ENCODE measurements at regions not wholly inside any gene's neighbourhood (a gene's known extent, or its start where the extent isn't known, plus 50 kb on each side); places are given as distances from the start of the nearest gene placed in this dataset.
"Not testable (repeated sequence)": the region's sequence is repeated elsewhere in the genome, so short reads cannot be mapped to it uniquely, and the experiment has no call there.

DNA sequence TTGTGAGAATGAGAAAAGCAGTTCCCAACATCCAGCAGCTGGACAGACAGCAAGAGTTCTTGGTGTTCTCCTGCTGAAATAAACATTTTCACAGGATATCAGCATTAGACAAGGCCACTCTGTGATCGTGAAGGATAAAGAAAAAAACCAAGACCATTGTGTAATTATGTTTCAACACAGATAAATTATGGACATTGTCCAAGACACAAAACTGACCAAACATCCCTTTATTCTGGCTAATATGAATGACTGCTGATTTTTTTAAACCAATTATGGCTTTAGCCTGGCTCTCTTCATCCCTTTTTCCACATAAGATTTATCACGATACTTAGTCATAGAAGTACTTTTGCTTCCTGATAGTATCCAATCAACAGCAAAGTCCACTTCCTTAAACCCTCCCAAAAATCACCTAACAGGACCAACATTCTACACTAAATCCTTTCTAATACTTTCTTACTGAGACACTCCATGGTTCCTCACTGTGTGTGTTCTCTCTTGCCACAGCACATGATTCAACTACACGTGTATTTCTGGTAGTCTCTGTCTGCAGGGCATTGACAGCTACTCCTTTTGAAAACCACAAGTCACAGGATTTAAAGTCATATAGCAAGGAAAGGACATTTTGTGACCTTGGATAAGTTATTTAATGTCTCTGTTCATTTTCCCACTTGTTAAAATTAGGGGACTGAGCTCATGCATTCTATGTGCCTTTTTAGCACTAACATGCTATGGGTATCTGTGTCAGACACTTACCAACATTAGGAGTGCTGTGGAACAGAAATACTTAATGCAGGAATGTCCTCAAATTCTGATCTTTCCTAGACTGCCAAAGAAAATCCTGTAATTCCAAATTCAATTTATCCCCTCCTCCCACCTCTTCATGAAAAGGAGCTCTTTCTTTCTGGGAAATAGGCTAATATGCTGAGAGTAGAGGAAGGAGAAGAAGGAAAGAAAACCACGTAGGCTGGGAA, 137.2 kb upstream of the PGRMC2 start:
- TF ChIP-seq SUZ12 (IDR thresholded peaks at IDR 0.05; ENCODE audit: extremely low read depth, insufficient read depth, insufficient read length) = no peak
- no peak for TF ChIP-seq ZNF274 (IDR thresholded peaks at IDR 0.05; ENCODE audit: low read depth, low read length)
- H3K27me3 ChIP-seq (ENCODE audit: insufficient read depth, insufficient read length) = no peaks in the 10 kb centered on the region
- H3K36me3 ChIP-seq (ENCODE audit: insufficient read depth, insufficient read length, low read length) = no peaks in the 10 kb centered on the region
- H3K4me1 ChIP-seq (ENCODE audit: insufficient read depth, insufficient read length) = no peaks in the 10 kb centered on the region
- peaks cover 5% of the 10 kb centered on the region; the same call in 1 of the 2 replicates for H3K9me3 ChIP-seq (ENCODE audit: insufficient read depth, low read length)
- H3K4me3 ChIP-seq (ENCODE audit: insufficient read length, low read depth) = no peak overlapping the region
- DNase-seq (ENCODE audit: low read depth, low spot score) = no peak
- no peak overlapping the region for H3K9ac ChIP-seq (ENCODE audit: insufficient read length, low read depth)

- H3K9me3 ChIP-seq (ENCODE audit: insufficient read depth, low read length); H3K9ac ChIP-seq (ENCODE audit: insufficient read length, low read depth); H3K36me3 ChIP-seq (ENCODE audit: insufficient read depth, insufficient read length, low read length); H3K27me3 ChIP-seq (ENCODE audit: insufficient read depth, insufficient read length); H3K4me1 ChIP-seq (ENCODE audit: insufficient read depth, insufficient read length); H3K4me3 ChIP-seq (ENCODE audit: insufficient read length, low read depth); DNase-seq (ENCODE audit: low read depth, low spot score): not testable (repeated sequence)
Observed at GRCh38 chr4:128422296-128422695, 134.7 kb upstream of the PGRMC2 start.

DNA sequence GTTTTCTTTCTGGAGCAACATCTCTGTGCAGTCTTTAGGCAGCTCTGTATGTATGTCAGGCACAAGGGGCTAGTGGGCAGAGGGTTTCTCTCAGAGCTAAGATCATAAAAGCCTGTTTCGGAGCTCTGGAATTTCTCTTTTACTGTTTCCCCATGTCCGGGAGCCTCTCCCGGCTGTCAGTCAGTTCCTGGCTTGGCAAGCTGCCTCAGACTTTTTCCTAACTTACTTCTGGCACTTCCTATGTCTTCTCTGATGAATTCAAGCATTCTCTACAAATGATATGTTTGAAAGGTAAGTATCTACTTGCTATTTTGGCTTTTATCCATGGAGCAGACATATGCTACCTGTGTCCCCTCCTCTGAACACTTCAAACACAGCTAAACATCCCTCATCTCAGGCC, 129.3 kb upstream of the PGRMC2 start:
- no peak for DNase-seq (ENCODE audit: low read depth, low spot score)
- Histone ChIP-seq H3K36me3 (ENCODE audit: insufficient read depth, insufficient read length, low read length) (no peaks in the 10 kb centered on the region), H3K4me3 (ENCODE audit: insufficient read length, low read depth) (no peak overlapping the region), H3K9me3 (ENCODE audit: insufficient read depth, low read length) (no peaks in the 10 kb centered on the region), H3K27me3 (ENCODE audit: insufficient read depth, insufficient read length) (no peaks in the 10 kb centered on the region), H3K4me1 (ENCODE audit: insufficient read depth, insufficient read length) (peaks cover 3% of the 10 kb centered on the region), H3K9ac (ENCODE audit: insufficient read length, low read depth) (no peak overlapping the region)
- no peak for TF ChIP-seq YY1 (IDR thresholded peaks at IDR 0.05; ENCODE audit: insufficient read depth, insufficient read length)
- TF ChIP-seq ZNF274 (IDR thresholded peaks at IDR 0.05; ENCODE audit: low read depth, low read length) = no peak

GRCh38 chr4:128410037-128410436, 122.4 kb upstream of the PGRMC2 start:
- Histone ChIP-seq H3K27me3 (ENCODE audit: insufficient read depth, insufficient read length) (no peaks in the 10 kb centered on the region), H3K4me3 (ENCODE audit: insufficient read length, low read depth) (no peak overlapping the region), H3K36me3 (ENCODE audit: insufficient read depth, insufficient read length, low read length) (no peaks in the 10 kb centered on the region), H3K9me3 (ENCODE audit: insufficient read depth, low read length) (no peaks in the 10 kb centered on the region), H3K4me1 (ENCODE audit: insufficient read depth, insufficient read length) (no peaks in the 10 kb centered on the region), H3K9ac (ENCODE audit: insufficient read length, low read depth) (no peak overlapping the region)
- TF ChIP-seq ZNF274 (IDR thresholded peaks at IDR 0.05; ENCODE audit: low read depth, low read length) (no peak), YY1 (IDR thresholded peaks at IDR 0.05; ENCODE audit: insufficient read depth, insufficient read length) (no peak), SUZ12 (IDR thresholded peaks at IDR 0.05; ENCODE audit: extremely low read depth, insufficient read depth, insufficient read length) (no peak)
- no peak for DNase-seq (ENCODE audit: low read depth, low spot score)

- Histone ChIP-seq H3K36me3 (ENCODE audit: insufficient read depth, insufficient read length, low read length) (no peaks in the 10 kb centered on the region), H3K4me3 (ENCODE audit: insufficient read length, low read depth) (no peak overlapping the region), H3K27me3 (ENCODE audit: insufficient read depth, insufficient read length) (no peaks in the 10 kb centered on the region), H3K9me3 (ENCODE audit: insufficient read depth, low read length) (no peaks in the 10 kb centered on the region), H3K4me1 (ENCODE audit: insufficient read depth, insufficient read length) (no peaks in the 10 kb centered on the region), H3K9ac (ENCODE audit: insufficient read length, low read depth) (no peak overlapping the region)
- DNase-seq (ENCODE audit: low read depth, low spot score) = no peak
- TF ChIP-seq ZNF274 (IDR thresholded peaks at IDR 0.05; ENCODE audit: low read depth, low read length) (no peak), YY1 (IDR thresholded peaks at IDR 0.05; ENCODE audit: insufficient read depth, insufficient read length) (no peak), SUZ12 (IDR thresholded peaks at IDR 0.05; ENCODE audit: extremely low read depth, insufficient read depth, insufficient read length) (no peak)
Observed at GRCh38 chr4:128403586-128403985, 116.0 kb upstream of the PGRMC2 start.

DNA sequence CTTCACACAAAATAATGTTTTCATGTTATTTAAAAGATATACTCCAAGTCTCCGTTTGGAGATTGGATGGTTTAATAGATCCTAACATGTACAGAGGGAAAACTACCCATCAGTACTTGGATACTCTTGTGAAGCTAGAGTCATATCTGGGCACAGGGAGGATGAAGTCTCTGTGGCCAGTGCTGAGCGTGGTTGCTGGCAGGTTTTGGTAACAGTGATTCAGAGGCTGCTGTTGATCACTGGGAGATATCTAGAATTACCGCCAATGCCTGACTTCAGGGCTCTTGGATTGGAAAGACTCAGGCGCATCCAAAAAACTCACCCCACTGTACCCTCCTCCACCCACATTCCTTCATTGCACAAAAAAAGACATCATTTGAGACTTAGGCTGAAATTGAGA, 107.2 kb upstream of the PGRMC2 start:
- TF ChIP-seq YY1 (IDR thresholded peaks at IDR 0.05; ENCODE audit: insufficient read depth, insufficient read length) (no peak), ZNF274 (IDR thresholded peaks at IDR 0.05; ENCODE audit: low read depth, low read length) (no peak), SUZ12 (IDR thresholded peaks at IDR 0.05; ENCODE audit: extremely low read depth, insufficient read depth, insufficient read length) (no peak)

DNA sequence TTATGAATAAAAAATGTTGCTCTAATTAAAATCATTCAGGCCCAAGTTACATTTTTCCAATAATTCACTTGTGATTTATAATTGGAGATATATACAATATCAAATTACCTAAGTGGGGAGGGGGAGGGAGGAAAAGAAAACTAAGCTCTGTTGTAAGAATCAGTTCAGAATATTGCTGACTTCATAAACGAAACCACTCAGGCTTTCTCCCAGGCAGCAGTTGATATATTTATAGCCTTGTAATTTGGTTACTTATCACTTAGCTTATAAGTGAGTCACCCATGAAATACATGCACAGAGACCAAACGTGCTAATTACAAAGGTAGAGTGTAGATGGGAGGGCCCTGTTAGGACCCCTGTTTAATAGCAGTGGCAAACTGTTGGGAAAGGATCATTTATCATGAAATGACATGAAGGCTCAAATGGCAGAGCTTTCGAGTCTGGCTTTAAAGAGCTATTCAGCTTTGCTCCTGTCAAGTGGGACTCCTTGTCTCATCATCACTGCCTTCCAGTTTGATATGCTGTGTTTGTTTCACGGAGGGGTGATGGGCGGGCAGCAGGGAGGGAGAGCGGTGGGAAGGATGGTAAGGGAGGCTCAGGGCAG, 105.6 kb upstream of the PGRMC2 start:
- Histone ChIP-seq H3K9me3 (ENCODE audit: insufficient read depth, low read length) (no peaks in the 10 kb centered on the region), H3K36me3 (ENCODE audit: insufficient read depth, insufficient read length, low read length) (peaks cover 3% of the 10 kb centered on the region), H3K27me3 (ENCODE audit: insufficient read depth, insufficient read length) (no peaks in the 10 kb centered on the region), H3K9ac (ENCODE audit: insufficient read length, low read depth) (no peak overlapping the region), H3K4me3 (ENCODE audit: insufficient read length, low read depth) (no peak overlapping the region), H3K4me1 (ENCODE audit: insufficient read depth, insufficient read length) (no peaks in the 10 kb centered on the region)
- TF ChIP-seq ZNF274 (IDR thresholded peaks at IDR 0.05; ENCODE audit: low read depth, low read length) (no peak), YY1 (IDR thresholded peaks at IDR 0.05; ENCODE audit: insufficient read depth, insufficient read length) (no peak)
- DNase-seq (ENCODE audit: low read depth, low spot score) = no peak

More for the DNA sequence above, 107.2 kb upstream of the PGRMC2 start:
- H3K9me3 ChIP-seq (ENCODE audit: insufficient read depth, low read length) = no peaks in the 10 kb centered on the region
- no peak for DNase-seq (ENCODE audit: low read depth, low spot score)
- peaks cover 3% of the 10 kb centered on the region for H3K36me3 ChIP-seq (ENCODE audit: insufficient read depth, insufficient read length, low read length)
- no peaks in the 10 kb centered on the region for H3K27me3 ChIP-seq (ENCODE audit: insufficient read depth, insufficient read length)
- H3K4me1 ChIP-seq (ENCODE audit: insufficient read depth, insufficient read length) = no peaks in the 10 kb centered on the region
- H3K9ac ChIP-seq (ENCODE audit: insufficient read length, low read depth) = no peak overlapping the region
- no peak overlapping the region for H3K4me3 ChIP-seq (ENCODE audit: insufficient read length, low read depth)

All from NT2/D1 (cell line).